ENCODE measurements at regions not wholly inside any gene's neighbourhood (a gene's known extent, or its start where the extent isn't known, plus 50 kb on each side); places are given as distances from the start of the nearest gene placed in this dataset.

DNA sequence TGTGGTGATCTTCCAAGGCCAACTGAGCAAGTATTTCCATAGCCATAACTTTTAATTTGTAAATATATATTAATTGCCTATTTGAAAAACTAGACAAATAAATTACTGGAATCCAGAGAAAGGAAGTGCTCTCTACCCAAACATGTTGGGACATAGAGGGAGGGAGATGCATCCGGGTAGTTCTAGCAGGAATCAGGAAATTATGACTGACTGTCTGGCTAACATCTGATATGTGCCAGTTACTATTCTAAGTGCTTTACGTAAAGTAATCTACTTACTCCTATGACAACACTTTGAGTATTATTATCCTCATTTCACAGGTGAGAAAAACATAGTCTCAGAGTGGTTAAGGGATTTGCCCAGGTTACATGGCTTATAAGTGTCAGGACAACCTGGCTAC is 147.7 kb upstream of the VASH1 start:
- TF ChIP-seq, protein P1, sequence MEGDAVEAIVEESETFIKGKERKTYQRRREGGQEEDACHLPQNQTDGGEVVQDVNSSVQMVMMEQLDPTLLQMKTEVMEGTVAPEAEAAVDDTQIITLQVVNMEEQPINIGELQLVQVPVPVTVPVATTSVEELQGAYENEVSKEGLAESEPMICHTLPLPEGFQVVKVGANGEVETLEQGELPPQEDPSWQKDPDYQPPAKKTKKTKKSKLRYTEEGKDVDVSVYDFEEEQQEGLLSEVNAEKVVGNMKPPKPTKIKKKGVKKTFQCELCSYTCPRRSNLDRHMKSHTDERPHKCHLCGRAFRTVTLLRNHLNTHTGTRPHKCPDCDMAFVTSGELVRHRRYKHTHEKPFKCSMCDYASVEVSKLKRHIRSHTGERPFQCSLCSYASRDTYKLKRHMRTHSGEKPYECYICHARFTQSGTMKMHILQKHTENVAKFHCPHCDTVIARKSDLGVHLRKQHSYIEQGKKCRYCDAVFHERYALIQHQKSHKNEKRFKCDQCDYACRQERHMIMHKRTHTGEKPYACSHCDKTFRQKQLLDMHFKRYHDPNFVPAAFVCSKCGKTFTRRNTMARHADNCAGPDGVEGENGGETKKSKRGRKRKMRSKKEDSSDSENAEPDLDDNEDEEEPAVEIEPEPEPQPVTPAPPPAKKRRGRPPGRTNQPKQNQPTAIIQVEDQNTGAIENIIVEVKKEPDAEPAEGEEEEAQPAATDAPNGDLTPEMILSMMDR (IDR thresholded peaks at IDR 0.05) = no peak
- no peak for TF ChIP-seq POLR2A (IDR thresholded peaks at IDR 0.05)

Data from esophagus squamous epithelium (tissue), 4 donors.